ENCODE measurements at regions not wholly inside any gene's neighbourhood (a gene's known extent, or its start where the extent isn't known, plus 50 kb on each side); places are given as distances from the start of the nearest gene placed in this dataset.

DNA sequence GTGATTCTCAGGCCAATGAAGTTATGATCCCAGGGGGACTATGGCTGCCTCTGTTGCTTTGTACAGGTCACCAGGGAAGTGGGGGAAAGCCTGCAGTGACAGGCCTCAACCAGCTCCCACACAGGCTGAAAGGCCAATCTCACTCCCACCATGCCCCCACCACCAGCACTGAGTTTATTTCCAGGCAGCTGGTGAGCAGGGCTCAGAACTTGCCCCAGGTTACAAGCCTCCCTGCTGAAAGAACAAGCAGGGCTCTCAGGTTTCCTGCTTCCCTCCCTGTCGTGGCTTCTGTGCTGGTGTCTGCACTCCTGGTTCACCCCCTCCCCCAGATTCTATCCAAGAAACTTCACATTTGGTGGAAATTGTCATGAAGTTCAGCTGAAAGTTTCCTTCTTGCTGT, 260.3 kb downstream of the CCDC59 start:
- DNase-seq (no peak), ATAC-seq (ENCODE audit: low FRiP score in 2 of 2) (no peak)
- no peaks in the 10 kb centered on the region for H3K9me3 ChIP-seq
- H3K27me3 ChIP-seq = no peaks in the 10 kb centered on the region
- TF ChIP-seq POLR2A (IDR thresholded peaks at IDR 0.05) (no peak), POLR2AphosphoS5 (IDR thresholded peaks at IDR 0.05) (no peak), EP300 (IDR thresholded peaks at IDR 0.05) (no peak)
- TF ChIP-seq, protein P1, sequence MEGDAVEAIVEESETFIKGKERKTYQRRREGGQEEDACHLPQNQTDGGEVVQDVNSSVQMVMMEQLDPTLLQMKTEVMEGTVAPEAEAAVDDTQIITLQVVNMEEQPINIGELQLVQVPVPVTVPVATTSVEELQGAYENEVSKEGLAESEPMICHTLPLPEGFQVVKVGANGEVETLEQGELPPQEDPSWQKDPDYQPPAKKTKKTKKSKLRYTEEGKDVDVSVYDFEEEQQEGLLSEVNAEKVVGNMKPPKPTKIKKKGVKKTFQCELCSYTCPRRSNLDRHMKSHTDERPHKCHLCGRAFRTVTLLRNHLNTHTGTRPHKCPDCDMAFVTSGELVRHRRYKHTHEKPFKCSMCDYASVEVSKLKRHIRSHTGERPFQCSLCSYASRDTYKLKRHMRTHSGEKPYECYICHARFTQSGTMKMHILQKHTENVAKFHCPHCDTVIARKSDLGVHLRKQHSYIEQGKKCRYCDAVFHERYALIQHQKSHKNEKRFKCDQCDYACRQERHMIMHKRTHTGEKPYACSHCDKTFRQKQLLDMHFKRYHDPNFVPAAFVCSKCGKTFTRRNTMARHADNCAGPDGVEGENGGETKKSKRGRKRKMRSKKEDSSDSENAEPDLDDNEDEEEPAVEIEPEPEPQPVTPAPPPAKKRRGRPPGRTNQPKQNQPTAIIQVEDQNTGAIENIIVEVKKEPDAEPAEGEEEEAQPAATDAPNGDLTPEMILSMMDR (IDR thresholded peaks at IDR 0.05) = no peak
- no peaks in the 10 kb centered on the region for H3K4me1 ChIP-seq
- no peaks in the 10 kb centered on the region for H3K36me3 ChIP-seq
- H3K27ac ChIP-seq = no peak overlapping the region
- WGBS, 2 donors = 0 to 39% methylated on average over 1 of the region's 1 CpG
- H3K4me3 ChIP-seq = no peak overlapping the region

DNA sequence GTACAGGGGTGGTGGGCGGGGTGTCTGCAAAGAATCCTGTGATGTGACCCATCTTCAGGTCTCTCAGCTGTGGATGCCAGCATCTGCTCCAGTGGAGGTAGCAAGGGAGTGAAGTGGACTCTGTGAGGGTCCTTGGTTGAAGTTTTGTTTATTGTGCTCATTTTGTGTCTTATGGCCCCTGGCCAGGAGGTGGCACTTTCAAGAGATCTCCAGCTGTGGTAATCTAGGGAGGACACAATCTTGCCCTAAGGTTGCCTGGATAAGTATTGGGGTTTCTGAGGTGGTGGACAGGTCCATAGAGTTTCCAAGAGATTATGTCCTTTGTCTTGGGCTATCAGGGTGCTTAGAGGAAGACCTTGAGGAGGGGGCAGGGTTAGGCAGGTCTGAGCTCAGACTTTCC, 260.7 kb downstream of the CCDC59 start:
- ATAC-seq (ENCODE audit: low FRiP score in 2 of 2) (no peak), DNase-seq (no peak)
- H3K27me3 ChIP-seq = no peaks in the 10 kb centered on the region
- TF ChIP-seq EP300 (IDR thresholded peaks at IDR 0.05) = no peak
- TF ChIP-seq POLR2A (IDR thresholded peaks at IDR 0.05) = no peak
- no peak for TF ChIP-seq POLR2AphosphoS5 (IDR thresholded peaks at IDR 0.05)
- TF ChIP-seq, protein P1 (IDR thresholded peaks at IDR 0.05) = no peak
- no peaks in the 10 kb centered on the region for H3K4me1 ChIP-seq
- H3K4me3 ChIP-seq = no peak overlapping the region
- H3K36me3 ChIP-seq = no peaks in the 10 kb centered on the region
- 40 to 85% methylated on average over 1 of the region's 1 CpG for WGBS, 2 donors
- H3K9me3 ChIP-seq = no peaks in the 10 kb centered on the region
- no peak overlapping the region for H3K27ac ChIP-seq

DNA sequence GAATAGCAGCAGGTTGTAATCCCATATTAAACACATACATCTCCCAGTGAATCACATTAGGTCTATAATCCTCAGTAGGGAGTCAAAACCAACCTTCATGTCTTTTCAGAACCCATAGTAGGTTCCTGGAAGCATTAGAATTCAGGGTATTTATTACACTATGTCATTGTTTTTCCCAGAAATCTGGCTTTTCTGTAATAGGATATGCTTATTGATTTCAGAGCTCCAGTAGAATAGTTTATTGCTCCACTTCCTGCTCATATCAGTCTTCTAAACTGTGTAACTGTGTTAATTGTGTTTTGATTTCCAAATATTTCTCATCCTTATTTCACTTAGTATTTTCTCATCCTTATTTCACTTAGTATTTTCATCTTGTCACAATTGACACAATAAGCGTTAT, 268.0 kb downstream of the CCDC59 start:
- DNase-seq (no peak), ATAC-seq (ENCODE audit: low FRiP score in 2 of 2) (no peak)
- no peaks in the 10 kb centered on the region for H3K27me3 ChIP-seq
- H3K9me3 ChIP-seq = no peaks in the 10 kb centered on the region
- no peak overlapping the region for H3K27ac ChIP-seq
- H3K4me1 ChIP-seq = no peaks in the 10 kb centered on the region
- no peak overlapping the region for H3K4me3 ChIP-seq
- 94 to 100% methylated on average over 1 of the region's 1 CpG for WGBS, 2 donors
- H3K36me3 ChIP-seq = no peaks in the 10 kb centered on the region
- TF ChIP-seq POLR2A (IDR thresholded peaks at IDR 0.05) (no peak), EP300 (IDR thresholded peaks at IDR 0.05) (no peak), POLR2AphosphoS5 (IDR thresholded peaks at IDR 0.05) (no peak)
- TF ChIP-seq, protein P1 (IDR thresholded peaks at IDR 0.05) = no peak

DNA sequence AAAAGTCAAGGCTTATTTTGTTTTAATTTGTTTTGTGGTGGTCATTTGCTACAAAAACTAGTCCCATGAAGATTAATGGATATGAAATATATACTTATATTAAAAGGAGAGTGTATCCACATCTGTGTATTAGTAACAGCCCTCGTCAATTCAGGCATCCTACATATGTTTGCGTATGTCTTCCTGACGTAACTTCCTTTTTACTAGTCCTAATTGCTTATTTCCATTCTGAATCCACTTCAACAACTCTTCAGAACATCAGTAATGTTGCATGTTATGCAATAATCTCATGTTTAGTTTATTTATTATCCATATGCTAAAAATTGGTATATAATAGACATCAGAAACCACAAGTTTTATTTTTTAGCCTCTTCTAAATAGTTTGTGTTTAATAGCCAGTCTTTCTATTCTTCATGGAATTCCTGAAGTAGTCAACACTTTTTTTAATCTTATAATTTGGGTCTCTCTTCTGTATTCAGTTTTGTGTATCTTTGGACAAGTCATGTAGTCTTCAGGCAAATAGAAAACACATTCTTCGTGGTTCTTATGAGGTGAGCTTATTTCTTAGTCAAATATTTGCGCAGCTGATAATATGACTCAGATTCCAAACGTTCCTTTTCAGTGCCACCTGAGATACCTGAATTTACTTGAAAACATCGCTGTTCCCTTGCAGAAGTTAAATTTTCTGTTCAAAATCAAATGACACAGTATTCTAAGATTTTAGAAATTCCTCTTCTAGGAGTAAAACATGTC, 268.6 kb downstream of the CCDC59 start:
- TF ChIP-seq POLR2AphosphoS5 (IDR thresholded peaks at IDR 0.05) (no peak), EP300 (IDR thresholded peaks at IDR 0.05) (no peak), POLR2A (IDR thresholded peaks at IDR 0.05) (no peak)
- TF ChIP-seq, protein P1 (IDR thresholded peaks at IDR 0.05) = no peak
- Histone ChIP-seq H3K4me3 (no peak overlapping the region), H3K36me3 (no peaks in the 10 kb centered on the region), H3K27me3 (no peaks in the 10 kb centered on the region), H3K4me1 (no peaks in the 10 kb centered on the region), H3K27ac (no peak overlapping the region), H3K9me3 (no peaks in the 10 kb centered on the region)
- 52 to 64% methylated on average over 7 of the region's 7 CpGs for WGBS, 2 donors
- DNase-seq (no peak), ATAC-seq (ENCODE audit: low FRiP score in 2 of 2) (no peak)

DNA sequence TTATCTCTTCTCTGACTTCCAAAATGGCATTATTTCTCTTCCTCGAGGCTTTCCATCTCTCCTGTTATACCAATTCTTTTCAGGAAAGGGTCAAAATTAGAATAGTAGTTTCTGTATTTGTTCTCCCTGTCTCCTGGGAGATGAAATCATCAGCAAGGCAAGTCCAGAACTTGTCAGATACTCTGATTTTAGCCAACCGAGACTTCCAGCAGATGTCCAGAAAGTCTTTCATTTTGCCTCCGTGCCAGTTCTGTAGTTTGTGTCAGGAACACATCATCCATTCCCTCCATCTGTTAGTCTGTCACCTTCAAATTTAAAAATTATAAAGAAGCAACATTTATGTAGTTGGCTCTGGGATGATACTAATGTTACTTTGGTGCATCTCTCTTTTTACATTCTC, 275.7 kb downstream of the CCDC59 start:
- WGBS, 2 donors = 74 to 79% methylated on average over 3 of the region's 3 CpGs
- Histone ChIP-seq H3K36me3 (no peaks in the 10 kb centered on the region), H3K27me3 (no peaks in the 10 kb centered on the region)

More for the DNA sequence above, 275.7 kb downstream of the CCDC59 start:
- H3K9me3 ChIP-seq = no peaks in the 10 kb centered on the region
- ATAC-seq (ENCODE audit: low FRiP score in 2 of 2) = no peak
- H3K4me1 ChIP-seq = no peaks in the 10 kb centered on the region
- TF ChIP-seq EP300 (IDR thresholded peaks at IDR 0.05) (no peak), POLR2A (IDR thresholded peaks at IDR 0.05) (no peak), POLR2AphosphoS5 (IDR thresholded peaks at IDR 0.05) (no peak)
- TF ChIP-seq, protein P1 (IDR thresholded peaks at IDR 0.05) = no peak
- no peak for DNase-seq
- no peak overlapping the region for H3K27ac ChIP-seq
- H3K4me3 ChIP-seq = no peak overlapping the region

Measured in upper lobe of left lung (tissue), 6 donors.